ENCODE measurements at regions not wholly inside any gene's neighbourhood (a gene's known extent, or its start where the extent isn't known, plus 50 kb on each side); places are given as distances from the start of the nearest gene placed in this dataset.
"Not testable (repeated sequence)": the region's sequence is repeated elsewhere in the genome, so short reads cannot be mapped to it uniquely, and the experiment has no call there.

DNA sequence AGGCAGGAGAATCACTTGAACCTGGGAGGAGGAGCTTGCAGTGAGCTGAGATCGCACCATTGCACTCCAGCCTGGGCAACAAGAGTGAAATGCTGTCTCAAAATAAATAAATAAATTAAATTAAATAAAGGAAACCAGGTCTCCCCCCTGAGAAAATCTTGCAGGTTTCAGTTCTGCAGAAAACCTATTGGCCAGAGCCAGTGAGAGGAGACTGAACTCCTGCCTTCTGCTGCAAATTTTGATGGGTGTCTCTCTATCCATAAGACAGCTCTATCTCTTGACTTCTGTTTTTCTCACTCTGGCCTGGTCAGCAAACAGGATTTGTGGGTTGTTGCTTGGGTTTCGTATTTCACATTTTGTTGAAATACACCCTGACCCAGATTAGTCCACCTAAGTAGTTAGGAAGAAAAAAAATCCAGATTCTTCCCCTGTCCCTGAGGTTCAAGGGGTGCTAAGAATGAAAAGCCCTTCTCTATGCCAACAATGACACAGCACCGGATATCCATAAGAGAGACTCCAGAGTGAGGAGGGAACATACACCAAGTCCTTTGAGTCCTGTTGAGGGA lies 86.7 kb upstream of the MAP4K4 start:
- DNase-seq (ENCODE audit: low read depth, low spot score) = no peak

DNA sequence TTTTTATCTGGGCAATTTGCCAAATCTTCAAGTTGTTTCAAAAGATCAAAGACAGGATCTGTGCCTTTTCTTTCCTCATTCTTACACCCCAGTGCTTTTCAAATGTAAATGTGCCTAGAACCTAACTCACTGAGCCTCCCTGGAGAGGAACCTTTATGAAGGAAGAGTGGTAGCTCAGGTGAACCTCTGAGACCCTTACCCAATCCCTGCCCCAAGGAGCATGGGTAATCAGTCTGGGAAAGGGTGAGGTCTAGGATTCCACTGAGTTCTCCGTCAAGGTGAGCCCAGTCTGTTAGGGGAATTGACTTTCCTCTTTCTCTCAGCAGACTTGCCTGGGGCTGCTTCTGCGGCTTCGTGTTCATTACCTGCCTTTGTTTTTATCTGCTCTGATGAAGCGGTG lies 88.1 kb upstream of the MAP4K4 start:
- no peak for DNase-seq (ENCODE audit: low read depth, low spot score)

DNA sequence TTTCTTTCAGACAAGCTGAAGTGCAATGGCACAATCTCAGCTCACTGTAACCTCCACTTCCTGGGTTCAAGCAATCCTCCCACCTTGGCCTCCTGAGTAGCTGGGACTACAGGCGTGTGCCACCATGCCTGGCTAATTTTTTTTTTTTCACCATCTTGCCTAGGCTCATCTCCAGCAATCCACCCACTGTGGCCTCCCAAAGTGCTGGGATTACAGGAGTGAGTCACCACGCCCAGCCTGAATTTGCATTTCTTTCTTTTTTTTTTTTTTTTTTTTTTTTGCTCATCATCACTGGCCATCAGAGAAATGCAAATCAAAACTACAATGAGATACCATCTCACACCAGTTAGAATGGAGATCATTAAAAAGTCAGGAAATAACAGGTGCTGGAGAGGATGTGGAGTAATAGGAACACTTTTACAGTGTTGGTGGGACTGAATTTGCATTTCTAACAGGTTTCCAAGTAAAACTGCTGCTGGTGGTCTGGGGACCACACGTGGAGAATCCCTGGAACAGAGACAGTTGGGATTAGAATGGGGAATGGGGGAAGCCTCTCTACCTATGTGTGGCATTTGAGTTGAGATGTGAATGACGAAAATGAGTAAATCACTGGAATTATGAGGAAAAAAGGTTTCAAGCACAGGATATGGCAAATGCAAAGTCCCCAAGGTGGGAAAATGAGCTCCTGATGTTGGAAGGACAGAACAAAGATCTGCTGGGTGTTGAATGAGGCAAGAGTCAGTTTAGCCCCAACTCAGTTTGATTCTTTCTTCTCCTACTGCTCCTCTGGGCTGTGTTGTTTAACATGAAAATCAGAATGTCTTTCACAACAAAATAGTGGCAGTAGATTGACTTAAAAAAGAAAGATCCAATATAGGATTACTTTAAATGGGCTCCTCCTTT lies 88.8 kb upstream of the MAP4K4 start:
- DNase-seq (ENCODE audit: low read depth, low spot score) = no peak

DNA sequence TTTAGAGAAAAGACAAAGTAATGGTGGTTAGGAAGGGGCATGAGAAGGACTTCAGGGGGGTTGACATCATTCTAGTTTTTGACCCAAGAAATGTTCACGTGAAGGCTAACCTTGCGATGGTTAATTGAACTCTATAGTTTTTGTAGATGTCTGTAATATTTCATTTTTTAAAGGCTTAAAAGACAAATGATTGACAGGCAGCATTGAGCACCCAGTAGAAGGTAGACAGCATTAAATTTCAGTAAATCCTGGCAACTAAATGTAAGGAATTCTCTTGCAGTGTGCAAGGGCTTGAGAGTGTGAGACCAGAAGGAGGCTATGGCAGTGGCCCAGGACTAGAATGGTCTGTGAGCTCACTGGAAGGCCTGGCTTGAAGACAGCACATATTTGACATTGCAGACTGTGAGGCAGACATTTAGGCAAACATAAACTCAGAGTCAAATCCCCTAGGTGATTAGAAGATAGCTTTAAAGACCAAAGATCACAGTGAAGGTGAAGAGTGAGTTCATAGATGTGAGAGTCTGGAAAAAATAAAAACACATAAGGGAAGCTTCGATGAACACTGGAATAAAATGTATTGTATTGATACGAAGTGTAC lies 100.1 kb upstream of the MAP4K4 start:
- peak; percentile 90 for DNase-seq (ENCODE audit: low read depth, low spot score)

DNA sequence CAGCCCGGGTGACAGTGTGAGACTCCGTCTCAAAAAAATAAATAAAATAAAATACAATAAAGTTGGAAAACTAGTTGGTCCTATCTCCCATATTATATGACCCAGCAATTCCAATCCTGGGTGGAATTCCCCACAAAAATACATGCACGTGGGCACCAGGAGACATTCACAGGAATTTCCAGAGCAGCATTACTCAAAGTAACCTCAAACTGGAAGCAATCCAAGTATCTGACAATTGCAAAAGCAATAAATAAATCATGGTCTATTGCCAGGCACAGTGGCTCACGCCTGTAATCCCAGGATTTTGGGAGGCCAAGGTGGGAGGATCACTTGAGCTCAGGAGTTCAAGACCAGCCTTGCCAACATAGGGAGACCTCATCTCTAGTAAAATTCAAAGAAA lies 101.2 kb upstream of the MAP4K4 start:
- peak; percentile 66 for DNase-seq (ENCODE audit: low read depth, low spot score)

DNA sequence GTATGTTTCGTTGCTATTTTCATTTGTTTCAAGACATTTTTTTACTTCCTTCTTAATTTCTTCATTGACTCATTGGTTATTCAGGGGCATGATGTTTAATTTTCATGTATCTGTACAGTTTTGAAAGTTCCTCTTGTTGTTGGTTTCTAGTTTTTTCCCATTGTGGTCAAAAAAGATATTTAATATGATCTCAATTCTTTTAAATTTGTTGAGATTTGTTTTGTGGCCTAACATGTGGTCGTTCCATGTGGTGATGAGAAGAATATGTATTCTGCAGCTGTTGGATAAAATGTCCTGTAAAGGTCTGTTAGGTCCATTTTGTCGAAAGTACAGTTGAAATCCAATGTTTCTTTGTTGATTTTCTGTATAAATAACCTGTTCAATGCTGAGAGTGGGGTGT lies 110.3 kb upstream of the MAP4K4 start:
- DNase-seq (ENCODE audit: low read depth, low spot score) = no peak

DNA sequence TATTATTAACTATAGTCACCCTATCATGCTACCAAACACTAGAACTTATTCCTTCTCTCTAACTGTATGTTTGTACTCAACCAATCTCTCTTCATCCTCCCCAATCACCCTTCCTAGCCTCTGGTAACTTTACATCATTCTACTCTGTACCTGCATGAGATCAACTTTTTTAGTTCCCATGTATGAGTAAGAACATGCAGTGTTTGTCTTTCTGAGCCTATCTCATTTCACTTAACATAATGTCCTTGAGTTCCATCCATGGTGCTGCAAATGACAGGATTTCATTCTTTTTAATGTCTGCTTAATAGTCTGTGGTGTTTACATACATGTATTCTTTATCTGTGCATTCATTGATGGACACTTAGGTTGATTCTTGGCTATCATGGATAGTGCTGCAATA lies 108.9 kb upstream of the RFX8 start:
- no peak for DNase-seq (ENCODE audit: low read depth, low spot score)

DNA sequence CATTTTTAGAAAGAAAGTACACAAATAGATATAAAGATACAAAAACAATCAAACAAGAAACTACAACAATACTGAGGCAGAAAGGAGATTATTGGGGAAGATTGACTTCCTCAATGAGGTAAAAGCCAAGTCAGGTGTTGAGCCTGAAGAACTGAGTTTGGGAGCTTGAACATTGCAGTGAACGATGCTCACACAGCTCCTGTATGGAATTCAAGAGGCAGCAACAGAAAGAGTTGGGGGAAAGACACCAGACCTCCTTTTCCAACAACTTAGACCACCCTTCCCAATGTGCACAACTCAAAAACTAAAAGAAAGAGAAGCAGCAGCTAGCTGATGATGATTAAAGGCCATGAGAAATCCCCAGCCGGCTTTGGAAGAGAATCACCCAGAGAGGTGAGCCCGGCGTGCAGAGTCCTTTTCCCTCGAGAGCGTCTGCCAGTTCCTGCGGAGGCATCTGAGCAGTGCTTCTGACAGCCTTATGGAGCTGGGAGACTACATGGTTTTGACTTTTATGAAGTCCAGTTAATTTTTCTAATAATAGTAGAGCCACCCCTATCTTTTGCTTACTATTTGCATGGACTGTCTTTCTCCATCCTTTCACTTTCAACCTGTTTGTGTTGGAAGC lies 106.9 kb upstream of the RFX8 start:
- no peak for DNase-seq (ENCODE audit: low read depth, low spot score)

DNA sequence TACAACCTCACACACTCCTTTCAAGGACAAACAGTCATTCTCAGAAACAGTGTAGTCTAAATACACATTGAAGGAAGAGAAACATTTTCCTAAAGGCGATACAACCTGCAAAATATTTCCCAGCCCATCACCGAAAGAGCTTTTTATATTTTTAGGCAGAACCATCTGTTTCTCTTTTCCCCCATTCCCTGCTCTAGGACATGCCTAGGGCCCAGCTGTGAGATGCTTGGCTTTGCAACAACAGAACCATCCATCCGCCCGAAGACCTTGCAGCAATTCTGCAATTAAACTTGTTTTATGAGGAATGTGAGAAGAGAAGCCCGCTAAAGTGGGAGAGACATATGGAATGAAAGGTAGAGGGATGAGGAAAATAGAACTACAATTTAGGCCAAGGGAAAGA lies 105.6 kb upstream of the RFX8 start:
- no peak for DNase-seq (ENCODE audit: low read depth, low spot score)

DNA sequence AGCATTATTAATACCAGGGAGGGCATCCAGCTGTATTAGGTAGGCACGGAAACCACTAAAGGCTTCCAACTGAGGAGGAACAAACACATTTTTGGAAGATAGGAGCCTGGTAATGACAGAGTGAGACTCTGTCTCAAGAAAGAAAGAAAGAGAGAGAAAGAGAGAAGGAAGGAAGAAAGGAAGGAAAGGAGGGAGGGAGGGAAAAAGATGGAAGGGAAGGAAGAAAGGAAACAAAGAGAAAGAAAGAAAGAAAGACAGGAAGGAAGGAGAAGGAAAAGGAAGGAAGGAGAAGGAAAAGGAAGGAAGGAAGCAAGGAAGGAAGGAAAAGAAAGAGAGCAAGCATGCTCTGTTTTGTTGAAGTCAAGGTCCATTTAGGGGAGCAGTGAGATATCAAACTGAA lies 103.8 kb upstream of the RFX8 start:
- no peak for DNase-seq (ENCODE audit: low read depth, low spot score)

DNA sequence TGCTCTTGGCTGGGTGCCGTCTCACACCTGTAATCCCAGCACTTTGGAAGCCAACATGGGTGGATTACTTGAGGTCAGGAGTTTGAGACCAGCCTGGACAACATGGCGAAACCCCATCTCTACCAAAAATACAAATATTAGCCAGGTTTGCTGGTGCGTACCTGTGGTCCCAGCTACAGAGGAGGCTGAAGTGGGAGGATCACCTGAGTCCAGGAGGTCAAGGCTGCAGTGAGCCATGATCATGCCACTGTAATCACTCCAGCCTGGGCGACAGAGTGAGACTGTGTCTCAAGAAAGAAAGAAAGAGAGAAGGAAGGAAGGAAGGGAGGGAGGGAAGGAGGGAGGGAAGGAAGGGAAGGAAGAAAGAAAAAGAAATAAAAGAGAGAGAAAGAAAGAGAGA lies 103.2 kb upstream of the RFX8 start:
- not testable (repeated sequence) for DNase-seq (ENCODE audit: low read depth, low spot score)

DNA sequence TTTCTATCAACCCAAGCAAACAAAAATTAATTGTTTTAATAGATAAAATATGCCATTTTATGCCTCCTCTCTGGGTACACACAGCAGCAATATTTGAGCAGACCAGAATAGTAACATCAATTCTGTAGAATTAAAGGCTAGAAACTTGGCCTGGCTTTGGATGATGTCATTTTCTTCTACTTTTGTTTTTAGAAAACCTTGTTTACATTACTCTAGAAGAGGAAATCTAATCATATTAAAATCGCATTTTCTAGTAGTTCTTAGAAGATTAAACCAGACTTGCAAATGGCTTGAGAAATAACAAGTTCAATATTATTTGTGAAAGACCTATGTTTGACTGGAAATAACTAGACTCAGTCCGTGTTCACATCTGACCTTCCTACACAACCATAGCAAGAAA lies 102.3 kb upstream of the RFX8 start:
- DNase-seq (ENCODE audit: low read depth, low spot score) = no peak

DNA sequence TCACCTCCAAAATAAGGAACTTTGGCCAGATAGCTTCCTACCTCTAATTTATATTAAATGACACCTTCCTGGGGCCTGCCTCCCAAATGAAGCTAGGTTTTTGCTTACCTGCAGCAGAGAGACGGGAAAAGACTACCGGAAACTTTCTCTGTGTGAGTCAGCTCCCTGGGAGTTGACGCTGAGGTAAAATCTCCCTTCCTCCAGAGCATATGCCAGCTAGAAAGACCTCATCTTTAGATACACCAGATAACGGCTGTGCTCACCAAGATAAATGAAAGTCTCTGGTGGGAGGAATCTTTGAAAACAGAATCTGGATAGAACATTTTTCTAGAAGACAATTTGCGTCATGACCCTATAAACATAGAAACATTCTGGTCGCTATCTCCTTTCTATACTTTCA lies 99.7 kb upstream of the RFX8 start:
- DNase-seq (ENCODE audit: low read depth, low spot score) = no peak

DNA sequence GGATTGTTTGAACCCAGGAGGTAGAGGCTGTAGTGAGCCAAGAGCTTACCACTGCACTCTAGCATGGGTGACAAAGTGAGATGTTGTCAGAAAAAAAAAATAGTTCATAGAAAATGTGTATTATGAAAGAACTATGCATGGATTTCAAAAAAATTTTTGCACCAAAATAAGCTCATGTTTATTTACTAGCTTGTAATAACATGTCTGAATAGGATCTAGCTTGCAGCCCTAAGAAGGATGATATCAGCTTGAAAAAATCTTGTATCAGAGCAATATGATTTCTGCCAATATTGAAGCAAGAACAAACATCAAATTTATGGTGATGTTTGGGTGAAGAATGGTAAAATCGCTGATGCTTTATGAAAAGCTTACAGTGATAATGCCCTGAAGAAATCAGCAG lies 97.0 kb upstream of the RFX8 start:
- DNase-seq (ENCODE audit: low read depth, low spot score) = no peak

DNA sequence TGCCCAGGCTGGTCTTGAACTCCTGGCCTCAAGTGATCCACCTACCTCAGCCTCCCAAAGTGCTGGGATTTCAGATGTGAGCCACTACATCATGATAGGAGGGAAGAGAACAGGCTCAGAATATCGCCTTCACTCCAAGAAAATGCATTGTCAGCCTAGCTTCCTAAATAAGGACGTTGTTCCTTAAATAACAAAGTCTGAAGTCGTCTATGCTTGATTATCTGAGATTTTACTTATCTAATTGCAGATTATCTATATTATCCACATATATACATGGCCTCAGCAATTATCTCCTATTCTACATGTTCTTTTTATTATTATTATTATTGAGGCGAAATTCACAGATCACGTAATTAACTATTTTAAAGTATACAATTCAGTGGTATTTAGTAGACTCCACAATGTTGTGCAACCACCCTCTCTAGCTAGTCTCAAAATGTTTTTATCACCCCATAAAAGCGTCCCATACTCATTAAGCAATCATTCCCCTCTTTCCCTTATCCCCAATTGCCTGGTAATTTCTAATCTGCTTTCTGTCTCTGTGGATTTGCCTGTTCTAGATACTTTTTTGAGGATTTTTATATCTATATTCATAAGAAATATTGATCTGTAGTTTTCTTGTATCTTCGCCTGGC lies 95.1 kb upstream of the RFX8 start:
- no peak for DNase-seq (ENCODE audit: low read depth, low spot score)

DNA sequence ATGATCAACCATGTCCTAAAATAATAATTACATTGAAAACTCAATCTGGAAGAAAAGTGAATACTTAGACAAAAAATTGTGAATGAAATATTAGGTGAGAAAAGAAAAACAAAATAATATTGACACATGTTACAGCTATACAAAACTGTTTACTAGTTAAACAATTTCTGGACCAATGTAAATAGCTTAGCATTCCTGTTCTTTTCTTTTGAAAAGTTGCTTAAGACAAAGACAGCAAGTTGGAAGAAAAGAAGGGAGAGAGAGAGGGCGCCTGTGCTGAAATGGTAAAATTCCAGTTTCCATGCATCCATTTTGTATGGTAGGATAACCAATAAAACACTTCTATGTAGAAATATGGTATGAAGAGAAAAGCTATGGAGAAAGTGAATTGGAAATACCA lies 94.1 kb upstream of the RFX8 start:
- no peak for DNase-seq (ENCODE audit: low read depth, low spot score)

DNA sequence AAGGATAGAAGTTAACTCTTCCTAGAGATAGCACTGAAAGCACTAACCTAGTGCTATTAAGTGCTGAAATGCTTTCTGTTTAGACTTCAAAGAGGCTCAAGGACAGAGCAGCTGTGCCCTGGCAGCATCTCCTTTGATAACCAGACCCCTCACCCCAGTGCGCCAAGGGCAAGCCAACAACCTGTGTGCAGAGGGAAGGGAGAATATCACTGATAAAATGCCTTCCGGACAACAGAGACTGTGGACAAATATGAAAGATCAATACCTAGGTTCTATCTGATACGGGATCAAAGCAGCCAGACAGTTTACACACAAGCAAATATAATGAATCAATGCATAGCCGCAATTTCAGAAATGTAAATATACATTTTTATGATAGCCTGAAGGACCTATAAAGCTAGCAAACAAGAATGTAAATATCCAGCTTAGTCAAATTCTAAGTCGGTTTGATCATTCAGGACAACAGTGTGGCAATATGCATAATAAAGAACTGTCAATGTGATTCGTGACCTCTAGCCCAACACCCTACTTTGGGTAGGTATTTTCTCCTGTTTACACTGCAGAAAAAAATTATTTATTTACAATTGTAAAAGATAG lies 91.8 kb upstream of the RFX8 start:
- DNase-seq (ENCODE audit: low read depth, low spot score) = no peak

DNA sequence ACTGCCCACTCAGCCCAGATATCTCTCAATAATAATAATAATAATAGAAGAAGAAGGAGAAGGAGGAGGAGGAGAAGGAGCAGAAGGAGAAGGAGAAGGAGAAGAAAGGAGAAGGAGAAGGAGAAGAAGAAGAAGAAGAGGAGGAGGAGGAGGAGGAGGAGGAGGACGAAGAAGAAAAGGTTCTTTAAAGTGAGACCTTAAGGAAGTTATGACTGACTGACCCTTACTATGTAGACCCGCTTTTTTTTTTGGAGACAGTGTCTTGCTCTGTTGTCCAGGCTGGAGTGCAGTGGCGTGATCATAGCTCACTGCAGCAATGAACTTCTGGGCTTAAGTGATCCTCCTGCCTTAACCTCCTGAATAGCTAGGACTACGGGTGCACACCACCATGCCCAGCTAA lies 88.9 kb upstream of the RFX8 start:
- DNase-seq (ENCODE audit: low read depth, low spot score) = no peak

DNA sequence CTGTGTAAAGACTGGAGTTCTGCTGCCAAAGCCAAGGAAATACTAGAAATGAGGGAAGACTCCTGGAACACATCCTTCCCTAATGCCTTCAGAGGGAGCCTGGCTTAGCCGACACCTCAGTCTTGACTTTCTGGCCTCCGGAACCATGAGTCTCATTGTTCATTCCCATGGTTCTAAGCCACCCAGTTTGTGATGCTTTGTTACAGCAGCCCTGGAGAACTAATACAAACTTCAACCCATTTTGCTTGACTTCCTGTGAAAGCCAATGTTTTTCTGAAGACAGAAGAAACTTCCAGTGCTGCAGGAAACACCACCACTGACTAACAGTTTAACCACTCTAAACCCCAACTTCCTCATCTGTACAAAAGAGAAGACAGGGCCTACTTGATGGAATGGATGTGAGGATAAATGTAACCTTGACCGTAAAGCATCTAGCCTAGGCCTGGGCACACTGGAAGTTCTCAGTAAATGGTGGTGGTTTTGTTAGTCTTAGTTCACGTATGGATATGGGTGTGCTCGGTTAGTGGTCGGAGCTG lies 85.9 kb upstream of the RFX8 start:
- no peak for DNase-seq (ENCODE audit: low read depth, low spot score)

DNA sequence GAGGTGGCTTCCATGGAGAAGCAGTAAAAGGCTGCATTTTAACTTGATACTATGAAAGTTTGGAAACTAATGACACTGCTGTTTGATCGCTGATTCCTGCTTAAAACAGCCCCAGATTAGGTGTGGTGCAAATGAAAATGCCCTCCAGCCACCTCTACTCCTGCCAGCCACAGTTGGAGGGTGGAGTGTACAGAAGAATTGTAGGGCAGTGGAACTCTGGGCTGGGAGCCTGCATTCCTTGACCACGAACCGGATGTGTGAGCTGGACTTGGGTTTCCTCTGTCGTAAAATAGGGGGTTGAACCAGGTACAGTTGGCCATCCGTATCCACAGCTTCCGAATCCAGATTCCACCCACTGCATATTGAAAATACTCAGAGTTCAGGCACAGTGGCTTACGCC lies 84.6 kb upstream of the RFX8 start:
- DNase-seq (ENCODE audit: low read depth, low spot score) = peak; percentile 37

DNA sequence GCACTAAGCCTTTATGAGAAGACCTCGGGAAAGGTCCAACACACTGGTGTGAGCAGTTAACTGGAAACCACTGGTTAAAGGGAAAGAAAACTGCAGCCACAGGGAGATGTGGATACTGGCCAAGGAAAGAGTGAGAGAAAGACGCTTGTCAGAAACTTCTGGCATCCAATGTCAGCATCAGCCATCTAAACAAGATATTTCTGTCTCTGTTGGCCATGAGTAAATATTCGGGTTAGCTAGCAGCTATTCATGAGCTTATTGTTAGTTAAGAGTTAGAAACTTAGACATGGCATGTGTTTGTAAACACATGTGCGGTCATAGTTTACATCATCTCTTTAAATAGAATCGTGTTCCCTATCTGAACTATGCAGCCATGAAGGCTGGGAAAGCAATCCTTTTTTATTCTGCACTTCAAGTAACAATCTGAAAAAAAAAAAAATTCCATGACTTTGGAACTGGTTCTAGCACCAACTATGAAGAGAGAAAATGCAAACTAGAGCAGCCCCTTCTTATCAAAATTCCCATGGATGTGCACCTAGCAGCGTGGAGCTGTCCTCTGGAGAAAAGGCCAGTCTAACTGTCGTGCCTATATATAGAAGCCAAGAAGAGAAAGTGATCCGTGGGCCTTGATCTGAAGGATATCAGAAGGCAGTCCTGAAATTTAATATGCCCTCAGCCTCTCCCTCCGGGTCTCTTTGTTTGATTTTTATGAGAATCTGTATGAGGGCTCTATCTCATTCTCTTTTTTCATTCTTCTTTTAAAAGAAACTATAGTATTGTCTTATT lies 84.0 kb upstream of the RFX8 start:
- DNase-seq (ENCODE audit: low read depth, low spot score) = peak; percentile 86
